DMS 273 (cell line): ENCODE measurements at regions not wholly inside any gene's neighbourhood (a gene's known extent, or its start where the extent isn't known, plus 50 kb on each side); places are given as distances from the start of the nearest gene placed in this dataset.
"Not testable (repeated sequence)": the region's sequence is repeated elsewhere in the genome, so short reads cannot be mapped to it uniquely, and the experiment has no call there.

Experiments used
- DNase-seq: peaks from one replicate; lab custom pipeline; 2025; ENCODE audit not compliant: unreplicated experiment; lab: John Stamatoyannopoulos, UW

DNA sequence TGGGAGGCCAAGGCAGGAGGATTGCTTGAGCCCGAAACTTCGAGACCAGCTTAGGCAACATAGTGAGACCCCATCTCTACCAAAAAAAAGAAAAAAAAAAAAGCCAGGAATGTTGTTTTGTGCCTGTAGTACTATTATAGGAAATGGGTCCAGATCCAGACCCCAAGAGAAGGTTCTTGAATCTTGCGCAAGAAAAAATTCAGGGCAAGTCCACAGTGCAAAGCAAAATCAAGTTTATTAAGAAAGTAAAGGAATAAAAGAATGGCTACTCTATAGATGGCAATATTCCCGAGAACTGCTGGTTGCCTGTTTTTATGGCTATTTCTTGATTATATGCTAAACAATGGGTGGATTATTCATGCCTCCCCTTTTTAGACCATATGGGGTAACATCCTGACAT, 51.2 kb upstream of the RDX start:
- no peak for DNase-seq

DNA sequence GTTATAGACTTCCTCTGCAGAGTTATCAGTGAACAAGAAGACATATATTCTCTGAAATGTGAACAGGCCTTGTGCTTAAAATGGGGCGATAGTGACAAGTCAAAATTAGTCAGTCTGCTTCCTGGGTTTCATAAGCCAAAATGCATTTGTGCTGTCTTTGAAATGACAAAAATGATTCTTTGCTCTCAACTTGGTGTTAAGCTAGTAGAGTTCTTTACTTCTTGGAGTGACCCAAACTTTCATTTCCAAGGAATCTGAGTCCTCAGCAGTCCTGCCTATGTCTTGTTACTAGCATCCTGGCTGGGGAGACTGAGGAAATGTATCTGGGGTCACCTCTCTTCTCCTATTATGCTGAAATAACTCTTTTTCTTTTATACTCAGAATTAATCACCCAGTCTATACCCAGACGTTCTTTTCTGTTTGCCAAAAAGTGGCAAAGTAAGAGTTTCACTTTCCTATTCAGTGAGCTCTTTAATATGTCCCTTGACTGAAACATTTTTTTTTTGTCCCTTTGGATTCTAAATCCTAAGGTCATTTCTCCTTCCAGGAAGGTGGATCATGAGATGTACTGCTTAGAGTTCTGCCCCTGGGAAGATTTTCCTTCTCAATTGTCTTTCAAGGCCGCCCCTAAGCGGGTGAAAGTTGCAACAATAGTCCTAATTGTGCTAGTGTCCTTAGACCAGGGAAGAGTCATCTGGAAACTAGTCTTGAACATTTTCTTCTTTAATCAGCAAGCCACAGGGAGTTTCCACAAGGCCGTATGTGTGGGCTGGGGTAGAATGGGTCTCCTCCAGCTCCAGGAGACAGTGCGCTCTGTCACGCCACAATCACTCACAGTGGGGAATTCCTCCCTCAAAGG, 53.0 kb upstream of the RDX start:
- no peak for DNase-seq

DNA sequence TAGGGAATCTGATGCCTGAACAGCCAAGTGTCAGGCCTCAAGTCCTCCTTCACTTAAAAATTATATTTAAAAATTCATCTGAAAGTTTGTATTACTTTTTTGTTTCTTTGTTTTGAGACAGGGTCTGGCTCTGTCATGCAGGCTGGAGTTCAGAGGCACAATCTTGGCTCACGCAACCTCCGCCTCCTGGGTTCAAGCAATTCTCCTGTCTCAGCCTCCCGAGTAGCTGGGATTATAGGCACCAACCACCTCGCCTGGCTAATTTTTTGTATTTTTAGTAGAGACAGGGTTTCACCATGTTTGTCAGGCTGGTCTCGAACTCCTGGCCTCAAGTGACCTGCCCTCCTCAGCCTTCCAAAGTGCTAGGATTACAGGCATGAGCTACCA, 53.6 kb upstream of the RDX start:
- not testable (repeated sequence) for DNase-seq

DNA sequence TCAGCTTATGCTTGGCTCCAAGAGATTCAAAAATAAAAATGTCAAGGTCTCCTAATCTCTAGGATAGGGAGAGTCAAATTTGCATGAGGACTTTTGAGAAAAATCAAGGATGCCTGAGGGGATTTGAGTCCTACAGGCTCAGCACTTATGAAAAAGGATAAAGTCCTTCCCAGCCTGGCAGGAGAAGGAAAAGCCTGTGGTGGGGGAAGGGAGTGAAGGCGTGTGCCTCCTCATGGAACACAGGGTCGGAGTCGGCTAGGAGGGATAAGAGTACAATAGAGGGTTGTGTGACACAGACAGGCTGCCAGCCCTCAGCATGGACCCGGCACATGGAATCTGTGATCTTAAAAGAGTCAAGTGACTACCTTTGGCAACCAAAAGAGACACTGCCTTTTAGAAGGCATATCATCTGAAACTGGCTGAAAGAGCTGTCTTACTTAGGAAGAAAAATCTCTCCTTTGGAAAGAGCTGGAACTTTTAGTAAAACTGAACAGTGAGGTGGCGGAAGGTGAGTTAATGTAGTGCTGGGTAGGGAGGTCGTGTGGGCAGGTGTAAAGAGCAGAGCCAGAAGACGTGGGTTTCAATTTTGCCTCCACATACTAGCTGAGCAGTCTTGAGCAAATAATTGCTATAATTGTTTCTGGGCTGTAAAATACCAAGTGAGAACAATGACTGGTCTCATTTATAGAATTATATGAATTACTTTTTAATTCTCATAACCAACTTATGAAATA, 58.8 kb upstream of the RDX start:
- DNase-seq: no peak

DNA sequence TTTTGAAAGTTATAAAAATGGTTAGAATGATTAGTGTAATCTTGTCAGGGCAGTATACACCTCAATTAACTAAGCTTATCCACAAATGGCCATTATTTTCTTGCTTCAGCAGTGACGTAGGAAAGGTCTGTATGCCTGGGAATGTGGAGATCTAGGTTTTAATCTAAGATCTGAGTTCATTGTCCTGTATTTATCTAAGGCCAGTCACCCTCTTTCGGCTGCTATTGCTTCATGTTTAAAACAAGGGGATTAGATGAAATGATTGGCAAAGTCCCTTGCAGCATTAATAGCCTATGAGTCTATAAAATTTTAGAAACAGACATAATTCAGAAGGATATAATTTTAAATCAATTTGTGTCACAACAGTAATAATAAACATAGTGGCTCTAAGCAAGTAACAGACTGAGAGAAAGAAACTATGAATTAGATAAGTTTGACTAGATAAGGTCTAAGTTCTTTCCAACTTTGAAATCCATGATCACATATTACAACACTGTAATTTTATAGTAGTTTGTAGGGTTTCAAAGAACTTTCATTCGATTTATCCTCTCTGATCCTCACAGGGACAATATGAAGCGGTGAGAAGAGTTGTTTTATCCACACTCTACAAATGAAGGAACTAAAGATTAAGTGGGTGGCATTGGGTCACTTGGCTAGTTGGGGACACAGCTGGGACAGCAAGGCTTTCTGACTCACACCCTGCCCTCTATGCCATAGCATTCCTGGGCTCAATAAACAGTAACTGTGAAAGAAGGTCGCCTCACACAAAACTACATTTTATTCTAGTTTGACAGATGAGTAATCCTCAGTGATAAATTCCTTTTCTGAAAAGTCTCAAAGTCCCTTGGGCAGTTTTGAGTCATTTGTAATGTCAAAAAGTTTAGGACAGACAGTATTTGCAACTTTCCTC, 60.6 kb upstream of the RDX start:
- DNase-seq: no peak

DNA sequence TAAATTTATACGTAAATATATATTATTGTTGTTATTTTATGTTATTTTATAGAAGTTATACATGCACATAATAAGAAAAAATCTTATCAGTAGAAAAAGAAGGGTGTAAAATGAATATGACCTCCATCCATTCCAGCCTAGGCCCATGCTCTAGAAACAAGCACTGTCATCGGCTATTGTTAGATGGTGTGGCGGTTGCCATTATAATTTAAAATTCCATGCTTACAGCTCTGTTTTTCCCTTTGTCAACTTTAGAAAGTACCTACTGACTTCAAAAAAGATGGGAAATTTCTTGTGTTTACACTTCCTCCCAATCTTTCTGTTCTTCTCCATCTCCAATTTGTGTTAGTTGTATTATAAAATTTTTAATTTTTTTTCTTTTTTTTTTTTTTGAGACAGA, 61.9 kb upstream of the RDX start:
- DNase-seq: no peak

DNA sequence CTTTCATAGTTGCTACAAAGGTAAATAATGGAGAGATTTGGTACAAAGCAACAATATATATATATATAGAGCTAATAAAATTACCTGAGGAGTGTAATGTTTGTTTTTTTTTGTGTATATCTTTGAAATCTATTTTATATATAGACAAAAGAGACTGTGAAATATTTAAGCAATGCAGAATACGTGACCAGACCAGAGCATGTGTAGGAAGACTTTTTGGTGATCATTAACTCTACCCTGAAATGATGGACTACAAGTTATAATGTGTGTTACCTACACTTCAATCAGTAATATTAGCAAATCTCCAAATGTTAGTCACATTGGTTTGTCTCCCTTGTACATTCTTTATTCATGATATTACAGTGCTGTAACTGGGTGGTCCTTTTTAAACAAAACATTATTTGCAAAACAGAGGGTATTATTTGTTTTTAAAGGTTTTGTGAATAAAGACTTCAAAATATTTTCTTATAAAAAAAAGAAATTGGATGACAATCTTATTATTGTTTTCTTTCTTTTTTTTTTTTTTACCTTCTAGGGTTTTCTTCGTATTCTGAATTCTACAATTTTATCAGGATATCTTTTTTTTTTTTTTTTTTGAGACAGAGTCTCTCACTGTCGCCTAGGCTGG, 64.5 kb upstream of the RDX start:
- DNase-seq: not testable (repeated sequence)

DNA sequence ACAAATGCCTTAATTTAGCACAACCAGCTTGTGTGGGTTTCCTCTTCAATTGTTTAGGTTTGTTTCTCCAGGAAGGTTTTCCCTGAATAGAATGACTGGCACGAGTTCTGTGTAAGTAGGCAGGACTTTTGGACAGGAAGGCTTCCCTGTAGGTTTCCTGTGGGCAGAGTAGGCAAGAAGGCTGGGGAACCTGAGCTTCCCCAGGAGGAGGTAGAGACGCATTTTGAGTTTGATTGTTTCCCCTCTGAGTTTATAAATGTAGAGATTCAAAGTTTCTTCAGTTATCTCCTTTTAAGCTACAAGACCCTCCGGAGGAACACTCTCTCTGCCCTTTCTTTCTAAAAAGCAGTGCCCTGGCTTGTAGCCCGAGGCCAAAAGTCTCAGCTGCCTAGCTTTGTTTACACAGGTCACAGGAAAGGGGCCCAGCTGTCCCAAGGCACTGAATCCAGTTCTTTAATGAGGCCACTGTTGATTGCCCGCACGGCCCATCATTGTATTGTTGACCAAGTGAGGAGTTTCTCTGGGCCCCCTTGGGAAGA, 66.6 kb upstream of the RDX start:
- DNase-seq: peak; percentile 23

DNA sequence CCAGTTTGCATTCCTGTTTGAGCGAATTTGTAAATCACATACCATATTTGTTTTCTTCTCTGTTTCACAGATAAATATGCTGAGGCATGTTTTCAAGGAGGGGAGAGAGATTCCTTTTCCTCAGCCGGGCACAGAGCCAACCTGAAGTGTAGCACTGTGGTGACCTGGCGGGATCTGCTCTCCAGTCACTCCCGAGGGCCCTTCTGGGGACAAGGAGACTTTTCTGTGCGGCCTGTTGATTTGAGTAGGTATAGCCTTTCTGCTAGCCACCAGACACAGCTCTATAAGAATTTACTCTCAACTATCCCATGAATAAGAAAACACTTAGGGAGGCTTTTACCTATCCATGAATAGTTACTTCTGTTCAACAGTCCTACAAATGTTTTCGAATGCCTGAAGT, 63.5 kb upstream of the FDX1 start:
- peak; percentile 23 for DNase-seq

DNA sequence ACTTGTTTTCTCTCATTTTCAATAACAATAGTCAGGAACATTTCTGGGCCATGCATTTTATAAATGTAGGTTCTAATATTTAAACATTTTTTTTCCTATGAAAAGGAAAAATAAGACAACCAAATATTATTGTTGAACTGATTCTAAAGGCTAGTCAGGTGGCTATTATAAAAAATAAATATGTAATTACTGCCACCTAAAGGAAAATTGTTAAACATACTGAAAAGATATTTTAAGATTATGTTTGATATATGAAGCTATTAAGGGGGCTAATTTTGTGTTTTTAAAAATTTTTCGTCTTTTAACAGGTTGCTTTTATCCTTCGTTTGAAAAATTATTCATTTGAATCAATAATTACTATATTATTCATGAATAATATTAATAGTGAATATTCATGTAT, 62.2 kb upstream of the FDX1 start:
- no peak for DNase-seq

DNA sequence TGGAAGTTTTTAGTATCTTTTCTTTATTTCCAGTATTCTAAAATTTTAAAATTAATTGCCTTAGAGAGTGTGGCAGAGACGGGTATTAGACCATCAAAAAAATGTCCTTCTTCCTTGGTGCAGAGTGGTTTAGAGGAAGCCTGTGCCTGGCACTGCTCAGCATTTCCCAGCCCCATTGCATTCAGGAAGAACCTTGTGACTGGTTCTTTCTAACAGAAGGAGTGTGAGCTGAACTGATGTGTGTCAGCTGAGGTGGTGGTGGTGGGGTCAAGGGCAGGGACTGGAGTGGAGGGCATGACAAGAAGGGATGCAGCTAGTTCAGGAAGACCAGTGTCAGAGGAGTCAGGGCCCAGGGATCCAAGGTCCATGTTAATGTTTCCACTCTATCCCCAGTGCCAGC, 58.7 kb upstream of the FDX1 start:
- no peak for DNase-seq

DNA sequence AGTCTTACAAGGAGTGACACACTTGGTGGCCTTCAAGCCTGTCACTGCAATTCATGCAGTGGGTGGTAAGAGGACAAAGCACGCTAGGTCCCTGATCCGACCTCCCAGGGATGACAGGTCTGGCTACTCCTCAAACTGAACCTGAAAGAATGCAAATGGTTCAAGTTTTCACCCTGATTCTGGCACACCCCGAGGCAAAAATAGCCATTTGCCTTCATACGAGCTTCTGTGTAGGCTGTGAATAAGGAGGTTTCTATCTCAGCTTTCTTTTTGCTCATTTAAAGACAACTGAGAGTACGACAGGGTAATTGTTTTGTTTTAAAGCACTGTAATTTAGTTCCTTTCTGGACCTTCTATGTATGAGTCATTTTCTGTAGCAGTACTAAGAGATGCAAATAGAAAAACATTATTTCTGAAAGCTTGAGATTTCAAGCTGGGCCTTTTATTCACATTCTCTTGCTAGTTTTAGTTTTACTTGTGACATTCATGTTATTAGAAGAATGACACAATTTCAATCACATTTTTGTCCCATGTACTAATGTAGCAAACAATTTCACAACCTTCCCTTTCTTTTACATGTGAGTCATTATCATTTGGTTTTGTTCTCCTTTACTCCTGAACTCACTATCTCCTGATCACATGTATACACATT, 56.6 kb upstream of the FDX1 start:
- DNase-seq: no peak

DNA sequence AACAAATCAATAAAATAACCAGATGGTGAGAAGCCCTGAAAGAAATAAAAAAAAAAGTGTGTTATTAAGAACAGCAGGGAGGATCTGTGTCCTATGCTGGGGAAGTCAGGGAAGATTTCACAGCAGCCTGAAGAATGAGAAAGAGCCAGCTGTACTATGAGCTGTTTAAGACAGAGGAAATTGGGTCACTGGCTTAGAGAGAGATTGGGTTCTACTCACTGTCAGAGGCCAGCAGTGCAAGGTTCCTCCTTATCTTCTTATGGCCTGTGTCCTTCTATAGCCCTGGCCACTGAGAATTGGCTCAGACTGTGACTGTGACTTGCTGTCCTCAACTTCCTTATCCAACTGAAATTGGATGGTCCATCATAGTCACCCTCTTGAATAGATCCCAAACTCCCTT, 54.8 kb upstream of the FDX1 start:
- no peak for DNase-seq

DNA sequence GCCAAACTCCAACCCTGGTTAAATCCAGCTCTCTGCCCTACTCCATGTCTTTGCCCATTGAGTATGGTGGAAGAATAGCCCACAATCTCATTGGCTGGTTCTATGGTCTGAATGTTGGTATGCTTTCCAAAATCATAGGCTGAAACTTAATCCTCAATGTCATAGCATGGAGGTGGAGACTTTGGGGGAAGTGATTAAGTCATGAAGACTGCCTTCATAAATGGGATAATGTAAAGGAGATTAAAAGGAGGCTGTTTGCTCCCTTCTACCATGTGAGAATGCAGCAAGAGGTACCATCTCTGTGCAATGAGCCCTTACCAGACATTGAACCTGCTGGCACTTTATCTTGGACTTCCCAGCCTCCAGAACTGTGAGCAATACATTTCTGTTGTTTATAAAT, 54.4 kb upstream of the FDX1 start:
- no peak for DNase-seq

DNA sequence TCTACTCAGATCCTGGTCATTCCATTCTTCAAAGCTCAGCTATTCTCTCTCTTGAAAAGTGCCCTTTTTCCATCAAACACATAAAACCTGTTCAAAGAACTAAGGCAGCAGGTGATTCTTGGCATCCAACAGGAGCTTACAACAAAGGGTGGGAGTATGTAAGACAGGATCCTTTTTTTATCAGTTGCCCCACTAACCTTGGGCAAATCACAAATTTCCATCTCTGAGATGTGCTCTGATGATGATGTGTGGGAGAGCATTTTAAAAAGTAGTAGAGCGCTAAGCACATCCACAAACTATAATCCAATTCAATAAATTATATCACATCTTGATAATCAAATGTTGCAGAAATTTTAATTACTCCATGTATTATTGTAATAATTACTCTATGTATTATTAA, 53.7 kb upstream of the FDX1 start:
- no peak for DNase-seq

DNA sequence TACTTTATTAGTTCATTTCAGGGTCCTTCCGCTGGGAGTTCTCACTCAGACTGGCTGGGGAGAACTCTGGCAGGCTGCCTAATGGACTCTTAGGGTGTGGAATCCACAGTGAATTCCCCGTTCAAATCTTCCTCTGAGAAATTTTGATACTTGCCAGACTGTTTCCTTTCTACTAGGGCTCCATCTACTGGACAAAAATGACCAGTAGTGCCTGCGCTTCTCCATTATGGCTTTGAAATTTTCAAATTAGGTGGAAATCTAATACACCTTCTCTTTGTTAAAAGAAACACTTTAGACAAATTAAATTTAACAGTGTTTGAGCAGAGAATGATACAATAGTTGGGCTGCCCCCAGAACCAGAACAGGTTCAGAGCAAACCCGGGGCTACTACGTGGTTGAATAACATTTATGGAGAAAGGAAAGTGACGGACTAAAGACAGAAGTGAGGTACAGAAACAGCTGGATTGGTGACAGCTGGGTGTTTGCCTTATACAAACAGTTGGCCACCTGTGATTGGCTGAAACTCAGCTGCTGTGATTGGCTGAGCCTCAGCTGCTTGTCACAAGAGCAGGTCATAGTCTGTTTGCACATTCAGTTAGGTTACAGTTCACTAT, 52.9 kb upstream of the FDX1 start:
- DNase-seq: peak; percentile 84

DNA sequence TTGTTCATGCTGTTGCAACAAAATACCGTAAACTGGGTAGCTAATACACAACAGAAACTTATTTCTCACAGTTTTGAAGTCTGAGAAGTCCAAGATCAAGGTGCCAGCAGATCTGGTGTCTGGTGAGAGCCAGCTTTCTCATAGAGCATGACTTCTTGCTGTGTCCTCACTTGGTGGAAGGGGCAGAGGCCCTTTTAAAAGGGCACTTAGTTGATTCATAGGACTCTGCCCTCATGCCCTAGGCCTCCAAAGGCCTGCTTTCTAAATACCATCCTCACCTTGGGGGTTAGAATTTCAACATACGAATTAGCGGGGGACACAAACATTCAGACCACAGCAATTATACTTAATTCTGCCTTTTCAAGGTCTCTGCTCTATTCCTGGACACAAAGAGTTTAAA, 52.3 kb upstream of the FDX1 start:
- DNase-seq: no peak

DNA sequence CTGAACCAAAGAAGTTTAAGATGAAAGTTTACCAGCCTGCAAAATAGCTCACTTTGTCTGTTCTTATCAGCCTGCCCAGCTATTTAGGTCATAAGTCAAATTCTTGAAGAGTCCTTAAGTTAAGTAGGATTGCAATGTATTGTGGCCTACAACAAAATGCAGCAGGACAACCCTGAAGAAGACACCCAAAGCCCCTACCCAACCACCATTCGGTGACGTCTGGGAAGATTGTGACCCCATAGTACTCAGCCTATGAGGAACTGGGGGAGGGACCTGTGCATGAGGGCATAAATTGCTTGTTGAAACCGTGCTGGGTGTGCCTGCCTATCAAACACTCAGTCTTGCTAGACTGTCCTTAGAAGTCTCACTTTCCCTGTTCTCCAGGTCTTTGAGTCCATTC, 50.5 kb upstream of the FDX1 start:
- no peak for DNase-seq

DNA sequence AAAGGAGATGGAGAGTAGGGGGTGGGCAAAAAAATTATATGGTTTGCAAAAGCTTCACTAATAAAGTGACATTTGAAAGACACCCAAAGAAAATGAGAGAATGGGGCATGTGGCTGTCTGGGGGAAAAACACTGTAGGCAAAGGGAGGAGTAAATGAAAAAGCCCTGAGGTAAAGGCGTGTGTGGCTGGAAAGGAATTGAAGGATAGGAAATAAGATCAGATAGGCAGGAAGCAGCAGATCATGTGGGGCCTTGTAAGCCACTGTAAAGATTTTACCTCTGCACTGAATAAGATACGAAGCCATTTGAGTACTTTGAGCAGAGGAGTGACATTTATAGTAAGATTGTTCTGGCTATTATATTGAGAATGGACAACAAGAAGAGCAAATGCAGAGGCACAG, 49.8 kb upstream of the FDX1 start:
- no peak for DNase-seq
